Fibroblast of peridontal ligament (primary cell): ENCODE measurements at regions not wholly inside any gene's neighbourhood (a gene's known extent, or its start where the extent isn't known, plus 50 kb on each side); places are given as distances from the start of the nearest gene placed in this dataset.

Experiments
- DNase-seq: peaks from one replicate; pipeline ENCODE4 v3.0.0-alpha.2; 2010; ENCODE audit errors: extremely low read depth

- DNase-seq = no peak
Observed at GRCh38 chr4:61094854-61095598, 105.1 kb upstream of the ADGRL3 start.

GRCh38 chr4:61128682-61129081, 71.4 kb upstream of the ADGRL3 start:
- no peak for DNase-seq

DNA sequence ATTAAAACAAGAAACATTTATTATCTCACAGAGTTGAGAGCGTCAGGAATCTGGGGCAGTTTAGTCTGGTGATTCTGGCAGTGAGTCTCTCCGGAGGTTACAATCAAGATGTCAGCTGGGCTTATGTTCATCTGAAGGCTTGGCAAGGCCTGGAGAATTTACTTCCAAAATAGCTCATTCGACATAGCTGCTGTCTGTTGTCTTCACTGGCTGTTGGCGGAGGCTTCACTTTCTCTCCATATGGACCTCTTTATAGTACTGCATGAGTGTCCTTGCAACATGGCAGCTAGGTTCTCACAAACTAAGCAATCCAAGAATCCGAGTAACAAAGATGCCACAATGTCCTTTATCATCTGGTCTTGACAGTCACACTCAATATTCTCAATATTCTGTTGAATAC, 70.2 kb upstream of the ADGRL3 start:
- no peak for DNase-seq

GRCh38 chr4:61143461-61143860, 56.7 kb upstream of the ADGRL3 start:
- no peak for DNase-seq

GRCh38 chr4:61149278-61149677, 50.8 kb upstream of the ADGRL3 start:
- DNase-seq = no peak
